HCT116 (cell line): ENCODE measurements at regions not wholly inside any gene's neighbourhood (a gene's known extent, or its start where the extent isn't known, plus 50 kb on each side); places are given as distances from the start of the nearest gene placed in this dataset.

ENCODE experiments used
- ATAC-seq: fragments of 200-7000 bp; cut with Tn5 transposase; 2 replicates; pipeline ENCODE4 v1.9.1; 2020; ENCODE audit warnings: mild to moderate bottlenecking, moderate library complexity
- BruUV-seq: library from RNA; stranded (reverse); fragments of 400-500 nt; replicated peaks from 2 replicates; lab custom pipeline; 2021; lab: Mats Ljungman, UMichigan
- CTCF ChIA-PET: fragments of 300-600 bp; sonication (Branson Sonifier 250); formaldehyde crosslinking; loops from one replicate; lab custom pipeline; 2021; ENCODE audit warnings: antibody characterized with exemption; lab: Charles Lee
- POLR2A ChIA-PET: fragments of 300-600, 350-600 bp; sonication (Branson Sonifier 250); formaldehyde crosslinking; loops from one replicate; lab custom pipeline; 2021; ENCODE audit warnings: antibody characterized with exemption; lab: Charles Lee
- RAD21 ChIA-PET, 2 experiments: fragments of 300-600 bp; sonication (Branson Sonifier 250); formaldehyde crosslinking; loops; one replicate each; lab custom pipeline; 2023; ENCODE audit warnings: low total read pairs in 2 of 2; ENCODE audit not compliant: uncharacterized antibody in 2 of 2, unreplicated experiment in 2 of 2, low non-redundant PET in 1 of 2; lab: Charles Lee
- DNase-seq: peaks from one replicate; pipeline ENCODE4 v3.0.0-alpha.2; 2010; ENCODE audit warnings: low read depth, low spot score
- H2AFZ ChIP-seq: fragments of 200-600 bp; shearing (Covaris generic), sonication (generic); 2 replicates; pipeline ENCODE4 v1.6.1; 2017; ENCODE audit warnings: low read depth, mixed run types, mixed read lengths, antibody characterized with exemption, low read length; ENCODE audit not compliant: poor library complexity, severe bottlenecking
- H3K27ac ChIP-seq: 2 replicates; pipeline ENCODE4 v1.5.1; 2012; ENCODE audit warnings: low read depth, low read length
- H3K27me3 ChIP-seq: fragments of 200-600 bp; sonication (generic); 2 replicates; pipeline ENCODE4 v1.6.1; 2016; ENCODE audit warnings: mixed run types, low read length, mixed read lengths; ENCODE audit not compliant: insufficient read depth
- H3K36me3 ChIP-seq, 2 experiments: fragments of 200-500 bp in 1 of 2; fragments of 200-600 bp in 1 of 2; sonication (Bioruptor generic) in 1 of 2; sonication (generic) in 1 of 2; 2 replicates each; pipeline versions ENCODE4 v1.5.1 to v1.6.1; 2014 to 2016; ENCODE audit warnings: low read length in 2 of 2, inconsistent platforms in 1 of 2, mixed read lengths in 1 of 2, mixed run types in 1 of 2; ENCODE audit not compliant: insufficient read depth in 2 of 2, control insufficient read depth in 1 of 2
- H3K4me1 ChIP-seq, 2 experiments: fragments of 200-600 bp in 1 of 2; sonication (generic) in 1 of 2; 2 replicates each; pipeline versions ENCODE4 v1.5.1 to v1.6.1; 2012 to 2017; ENCODE audit warnings: low read length in 2 of 2, inconsistent platforms in 1 of 2, mild to moderate bottlenecking in 1 of 2, mixed read lengths in 1 of 2, mixed run types in 1 of 2, moderate library complexity in 1 of 2; ENCODE audit not compliant: insufficient read depth in 2 of 2, control insufficient read depth in 1 of 2
- H3K4me2 ChIP-seq: fragments of 200-600 bp; sonication (generic); 2 replicates; pipeline ENCODE4 v1.6.1; 2017; ENCODE audit warnings: mixed run types, low read length, mixed read lengths
- H3K4me3 ChIP-seq, 2 experiments: fragments of 200-600 bp in 1 of 2; sonication (generic) in 1 of 2; replicated peaks in 1 of 2; 2 replicates each; pipeline ENCODE4 v1.5.1; 2011 to 2016; ENCODE audit warnings: low read length in 2 of 2, control low read depth in 1 of 2, low read depth in 1 of 2, mild to moderate bottlenecking in 1 of 2, mixed read lengths in 1 of 2, mixed run types in 1 of 2
- H3K79me2 ChIP-seq: fragments of 200-600 bp; sonication (generic); 2 replicates; pipeline ENCODE4 v1.6.1; 2017; ENCODE audit warnings: mild to moderate bottlenecking, mixed run types, low read length, moderate library complexity, mixed read lengths; ENCODE audit not compliant: insufficient read depth
- H3K9ac ChIP-seq: fragments of 200-600 bp; sonication (generic); 2 replicates; pipeline ENCODE4 v1.6.1; 2016; ENCODE audit warnings: low read length, mixed read lengths
- H3K9me2 ChIP-seq: fragments of 200-600 bp; sonication (generic), shearing (Covaris generic); 2 replicates; pipeline ENCODE4 v1.6.1; 2017; ENCODE audit warnings: mixed run types, mild to moderate bottlenecking, moderate library complexity; ENCODE audit not compliant: insufficient read depth
- H3K9me3 ChIP-seq, 2 experiments: fragments of 200-500 bp in 1 of 2; fragments of 200-600 bp in 1 of 2; sonication (Bioruptor generic) in 1 of 2; sonication (generic) in 1 of 2; 2 replicates each; pipeline ENCODE4 v1.6.1; 2014 to 2017; ENCODE audit warnings: low read length in 2 of 2, mixed read lengths in 2 of 2, inconsistent platforms in 1 of 2, low read depth in 1 of 2, mild to moderate bottlenecking in 1 of 2, mixed run types in 1 of 2, moderate library complexity in 1 of 2; ENCODE audit not compliant: control insufficient read depth in 1 of 2, insufficient read depth in 1 of 2
- H4K20me1 ChIP-seq: fragments of 200-600 bp; sonication (generic), shearing (Covaris generic); 2 replicates; pipeline ENCODE4 v1.6.1; 2017; ENCODE audit warnings: mixed run types, mild to moderate bottlenecking, moderate library complexity; ENCODE audit not compliant: insufficient read depth
- ATF3 ChIP-seq: IDR thresholded peaks from 2 replicates; pipeline ENCODE4 v1.6.1; 2012
- CEBPB ChIP-seq: IDR thresholded peaks from 2 replicates; pipeline ENCODE4 v1.6.1; 2012; ENCODE audit warnings: low read depth
- CTCF ChIP-seq, 3 experiments: fragments of 200-600 bp in 1 of 3; sonication (generic) in 1 of 3; IDR thresholded peaks in 2 of 3; conservative IDR thresholded peaks in 1 of 3; 2 replicates each; pipeline ENCODE4 v1.5.1; 2012 to 2017; ENCODE audit warnings: low read depth in 2 of 3, low read length in 2 of 3, antibody characterized with exemption in 1 of 3, borderline replicate concordance in 1 of 3, control low read depth in 1 of 3, mild to moderate bottlenecking in 1 of 3, mixed read lengths in 1 of 3, mixed run types in 1 of 3, moderate library complexity in 1 of 3; ENCODE audit not compliant: insufficient read depth in 1 of 3
- EGR1 ChIP-seq: IDR thresholded peaks from 2 replicates; pipeline ENCODE4 v1.6.1; 2012; ENCODE audit warnings: low read depth
- EZH2 ChIP-seq: fragments of 200-600 bp; sonication (generic); IDR thresholded peaks from 2 replicates; pipeline ENCODE4 v1.6.1; 2017; ENCODE audit warnings: antibody characterized with exemption, mixed run types
- MAX ChIP-seq: IDR thresholded peaks from 2 replicates; pipeline ENCODE4 v1.6.1; 2012
- POLR2AphosphoS5 ChIP-seq: IDR thresholded peaks from 2 replicates; pipeline ENCODE4 v1.6.1; 2011; ENCODE audit warnings: mild to moderate bottlenecking, low read depth, low read length, moderate library complexity
- RAD21 ChIP-seq: IDR thresholded peaks from 2 replicates; pipeline ENCODE4 v1.6.1; 2012; ENCODE audit warnings: low read depth, mild to moderate bottlenecking
- REST ChIP-seq: IDR thresholded peaks from 2 replicates; pipeline ENCODE4 v1.6.1; 2012; ENCODE audit warnings: low read depth
- SIN3A ChIP-seq: IDR thresholded peaks from 2 replicates; pipeline ENCODE4 v1.6.1; 2012; ENCODE audit warnings: low read depth
- SP1 ChIP-seq: IDR thresholded peaks from 2 replicates; pipeline ENCODE4 v1.6.1; 2012; ENCODE audit warnings: low read depth
- TCF7L2 ChIP-seq: IDR thresholded peaks from 2 replicates; pipeline ENCODE4 v1.7.0; 2011; ENCODE audit warnings: borderline replicate concordance, inconsistent platforms; ENCODE audit not compliant: insufficient read depth, insufficient read length; ENCODE audit errors: extremely low read depth
- ZFX ChIP-seq: fragments of 450-650 bp; IDR thresholded peaks from 2 replicates; pipeline ENCODE4 v1.6.1; 2017
- ZNF274 ChIP-seq: fragments of 200-500 bp; sonication (Bioruptor generic); IDR thresholded peaks from 2 replicates; pipeline ENCODE4 v1.6.1; 2014; ENCODE audit warnings: mild to moderate bottlenecking, low read depth, low read length, inconsistent platforms
- intact Hi-C: fragments of 100-400 bp; cut with micrococcal nuclease; formaldehyde crosslinking; loops from 2 replicates; pipeline ENCODE4 v1.10.0; 2022

GRCh38 chr4:187615972-187616371 lies 379.6 kb upstream of the ZFP42 start:
- no peak for TF ChIP-seq CTCF (IDR thresholded peaks at IDR 0.05 in 2 of 3, conservative IDR thresholded peaks at IDR 0.05 in 1 of 3; ENCODE audit: borderline replicate concordance in 1 of 3, insufficient read depth in 1 of 3, low read depth in 2 of 3, low read length in 2 of 3)
- TF ChIP-seq, all 23 proteins: peak for 0
- POLR2A ChIA-PET, result no interaction called here
- H3K4me1 ChIP-seq, result peaks cover 0 to 7% of the 10 kb centered on the region in 2 experiments; a peak in 1 of 4 replicates

GRCh38 chr4:187617113-187617512 lies 378.5 kb upstream of the ZFP42 start:
- ChIA-PET POLR2A (no interaction called here), RAD21 (no interaction called here), CTCF (no interaction called here)
- Histone ChIP-seq H3K4me1 (peaks cover 0 to 3% of the 10 kb centered on the region in 2 experiments; a peak in 1 of 4 replicates), H3K4me2 (no peak overlapping the region), H3K36me3 (no peaks in the 10 kb centered on the region), H3K27ac (no peak overlapping the region), H2AFZ (no peak overlapping the region), H3K4me3 (no peak overlapping the region), H3K9ac (no peak overlapping the region), H4K20me1 (no peaks in the 10 kb centered on the region), H3K9me2 (no peaks in the 10 kb centered on the region), H3K79me2 (no peaks in the 10 kb centered on the region), H3K27me3 (no peaks in the 10 kb centered on the region), H3K9me3 (no peaks in the 10 kb centered on the region)
- intact Hi-C loops, result no loop called here
- no peak for DNase-seq
- no TSS peak for BruUV-seq
- TF ChIP-seq SP1 (no peak), TCF7L2 (no peak), ATF3 (peak; percentile 34; the same call in 1 of the 2 replicates), REST (no peak), EZH2 (no peak), ZNF274 (no peak), POLR2AphosphoS5 (no peak), MAX (no peak), CEBPB (peak; percentile 97), RAD21 (no peak), SIN3A (no peak), EGR1 (no peak), ZFX (no peak)
- no peak for ATAC-seq

More at GRCh38 chr4:187615972-187616371, 379.6 kb upstream of the ZFP42 start:
- Histone ChIP-seq H4K20me1 (no peaks in the 10 kb centered on the region), H3K4me2 (no peak overlapping the region), H3K9me2 (no peaks in the 10 kb centered on the region), H3K27ac (no peak overlapping the region), H3K9me3 (no peaks in the 10 kb centered on the region), H3K79me2 (no peaks in the 10 kb centered on the region), H3K4me3 (no peak overlapping the region), H3K9ac (no peak overlapping the region), H3K27me3 (no peaks in the 10 kb centered on the region), H2AFZ (no peak overlapping the region), H3K36me3 (no peaks in the 10 kb centered on the region)
- BruUV-seq, result no TSS peak
- CTCF ChIA-PET, result interaction anchor here (1.7 kb wide), 1 partner anchor 9 kb away, joined by 6 read pairs; no protein-coding TSS in a partner anchor
- intact Hi-C loops, result no loop called here
- RAD21 ChIA-PET, result no interaction called here
- ATAC-seq, result no peak
- DNase-seq, result no peak
